Ishikawa (cell line): ENCODE measurements at regions not wholly inside any gene's neighbourhood (a gene's known extent, or its start where the extent isn't known, plus 50 kb on each side); places are given as distances from the start of the nearest gene placed in this dataset.

Source experiments
- CEBPB ChIP-seq: IDR thresholded peaks from 2 replicates; pipeline ENCODE4 v1.6.1; 2012
- CREB1 ChIP-seq: IDR thresholded peaks from 2 replicates; pipeline ENCODE4 v1.6.1; 2012; ENCODE audit warnings: low read depth
- EGR1 ChIP-seq: IDR thresholded peaks from 2 replicates; pipeline ENCODE4 v1.6.1; 2012
- EP300 ChIP-seq: IDR thresholded peaks from 2 replicates; pipeline ENCODE4 v1.6.1; 2012; ENCODE audit warnings: borderline replicate concordance
- FOXM1 ChIP-seq: IDR thresholded peaks from 2 replicates; pipeline ENCODE4 v1.6.1; 2012; ENCODE audit warnings: low read depth, borderline replicate concordance
- MAX ChIP-seq: IDR thresholded peaks from 2 replicates; pipeline ENCODE4 v1.6.1; 2012
- NFIC ChIP-seq: IDR thresholded peaks from 2 replicates; pipeline ENCODE4 v1.6.1; 2012
- RAD21 ChIP-seq: IDR thresholded peaks from 2 replicates; pipeline ENCODE4 v1.6.1; 2012; ENCODE audit warnings: low read depth
- REST ChIP-seq: IDR thresholded peaks from 2 replicates; pipeline ENCODE4 v1.6.1; 2012; ENCODE audit warnings: low read depth, mild to moderate bottlenecking
- TAF1 ChIP-seq: IDR thresholded peaks from 2 replicates; pipeline ENCODE4 v1.6.1; 2012; ENCODE audit warnings: low read depth, mild to moderate bottlenecking
- TCF12 ChIP-seq: IDR thresholded peaks from 2 replicates; pipeline ENCODE4 v1.6.1; 2012; ENCODE audit warnings: low read depth
- TEAD4 ChIP-seq: IDR thresholded peaks from 2 replicates; pipeline ENCODE4 v1.6.1; 2012
- USF1 ChIP-seq: IDR thresholded peaks from 2 replicates; pipeline ENCODE4 v1.6.1; 2012
- YY1 ChIP-seq: IDR thresholded peaks from 2 replicates; pipeline ENCODE4 v1.6.1; 2012; ENCODE audit warnings: low read depth
- ZBTB7A ChIP-seq: IDR thresholded peaks from 2 replicates; pipeline ENCODE4 v1.6.1; 2012; ENCODE audit warnings: low read depth

GRCh38 chr7:22579961-22580360 lies 80.0 kb upstream of the STEAP1B start:
- TF ChIP-seq TCF12, result no peak
- no peak for TF ChIP-seq RAD21

GRCh38 chr7:22578007-22578733 lies 78.2 kb upstream of the STEAP1B start:
- TF ChIP-seq REST, result no peak
- 0 out of 2 replicates have a peak, but pooled peaks have one; percentile 9 for TF ChIP-seq TEAD4

GRCh38 chr7:22577470-22578001 lies 77.5 kb upstream of the STEAP1B start:
- TF ChIP-seq YY1 (no peak), RAD21 (no peak), NFIC (peak; percentile 84), FOXM1 (peak; percentile 71; the same call in 1 of the 2 replicates), TCF12 (peak; percentile 81), REST (no peak), EP300 (peak; percentile 82), CREB1 (no peak), MAX (0 out of 2 replicates have a peak, but pooled peaks have one; percentile 45), EGR1 (no peak), USF1 (no peak), CEBPB (peak; percentile 98), ZBTB7A (no peak), TEAD4 (peak; percentile 88)

GRCh38 chr7:22576612-22577469 lies 76.9 kb upstream of the STEAP1B start:
- TF ChIP-seq CREB1, result no peak
- TF ChIP-seq RAD21, result no peak
- TF ChIP-seq REST, result no peak
- no peak for TF ChIP-seq EP300
- no peak for TF ChIP-seq CEBPB
- TF ChIP-seq FOXM1, result no peak
- TF ChIP-seq ZBTB7A, result no peak
- no peak for TF ChIP-seq TCF12
- no peak for TF ChIP-seq EGR1

- no peak for TF ChIP-seq REST
- TF ChIP-seq YY1, result no peak
- no peak for TF ChIP-seq TEAD4
- TF ChIP-seq TAF1, result no peak
- TF ChIP-seq EP300, result no peak
- no peak for TF ChIP-seq CEBPB
Observed at GRCh38 chr7:22574754-22575520, 74.9 kb upstream of the STEAP1B start.
